Esophagus squamous epithelium (tissue), 4 donors: ENCODE measurements at regions not wholly inside any gene's neighbourhood (a gene's known extent, or its start where the extent isn't known, plus 50 kb on each side); places are given as distances from the start of the nearest gene placed in this dataset.

Experiments
- POLR2A ChIP-seq, 4 donors: fragments of 450-650 bp; IDR thresholded peaks; one replicate each; pipeline ENCODE4 v1.6.1; 2017; ENCODE audit warnings: antibody characterized with exemption in 4 of 4, mild to moderate bottlenecking in 4 of 4, moderate library complexity in 3 of 4
- TF ChIP-seq, protein P1 (sequence below), 6 experiments: fragments of 450-650 bp in 4 of 6; fragments of 200-600 bp in 2 of 6; sonication (generic) in 2 of 6; IDR thresholded peaks; one replicate each; pipeline ENCODE4 v1.5.1; 2016 to 2019; ENCODE audit warnings: antibody characterized with exemption in 6 of 6, mild to moderate bottlenecking in 4 of 6, moderate library complexity in 4 of 6

GRCh38 chr1:34331020-34331926 is 154.6 kb downstream of the C1orf94 start:
- TF ChIP-seq, protein P1, sequence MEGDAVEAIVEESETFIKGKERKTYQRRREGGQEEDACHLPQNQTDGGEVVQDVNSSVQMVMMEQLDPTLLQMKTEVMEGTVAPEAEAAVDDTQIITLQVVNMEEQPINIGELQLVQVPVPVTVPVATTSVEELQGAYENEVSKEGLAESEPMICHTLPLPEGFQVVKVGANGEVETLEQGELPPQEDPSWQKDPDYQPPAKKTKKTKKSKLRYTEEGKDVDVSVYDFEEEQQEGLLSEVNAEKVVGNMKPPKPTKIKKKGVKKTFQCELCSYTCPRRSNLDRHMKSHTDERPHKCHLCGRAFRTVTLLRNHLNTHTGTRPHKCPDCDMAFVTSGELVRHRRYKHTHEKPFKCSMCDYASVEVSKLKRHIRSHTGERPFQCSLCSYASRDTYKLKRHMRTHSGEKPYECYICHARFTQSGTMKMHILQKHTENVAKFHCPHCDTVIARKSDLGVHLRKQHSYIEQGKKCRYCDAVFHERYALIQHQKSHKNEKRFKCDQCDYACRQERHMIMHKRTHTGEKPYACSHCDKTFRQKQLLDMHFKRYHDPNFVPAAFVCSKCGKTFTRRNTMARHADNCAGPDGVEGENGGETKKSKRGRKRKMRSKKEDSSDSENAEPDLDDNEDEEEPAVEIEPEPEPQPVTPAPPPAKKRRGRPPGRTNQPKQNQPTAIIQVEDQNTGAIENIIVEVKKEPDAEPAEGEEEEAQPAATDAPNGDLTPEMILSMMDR (IDR thresholded peaks at IDR 0.05), result no peak
- no peak for TF ChIP-seq POLR2A (IDR thresholded peaks at IDR 0.05)
